HepG2 (cell line): ENCODE measurements at regions not wholly inside any gene's neighbourhood (a gene's known extent, or its start where the extent isn't known, plus 50 kb on each side); places are given as distances from the start of the nearest gene placed in this dataset.

Experiments
- CHD4 ChIP-seq: fragments of 200-600 bp; sonication (generic); IDR thresholded peaks from 2 replicates; pipeline ENCODE4 v1.7.0; 2017; ENCODE audit warnings: mild to moderate bottlenecking, low read length, borderline replicate concordance
- GATAD2A ChIP-seq: IDR thresholded peaks from 2 replicates; pipeline ENCODE4 v1.6.1; 2016
- GPN1 ChIP-seq: sonication (generic); formaldehyde crosslinking; IDR thresholded peaks from 2 replicates; pipeline ENCODE4 v1.5.1; 2020; ENCODE audit warnings: missing genetic modification reagents, borderline replicate concordance
- LCORL ChIP-seq, 2 experiments: fragments of 450-650 bp in 1 of 2; sonication (generic) in 1 of 2; formaldehyde crosslinking in 1 of 2; IDR thresholded peaks; 2 replicates each; pipeline versions ENCODE4 v1.5.0 to v1.6.1; 2017 to 2020; ENCODE audit warnings: antibody characterized with exemption in 1 of 2, missing genetic modification reagents in 1 of 2
- MAF1 ChIP-seq: sonication (generic); formaldehyde crosslinking; IDR thresholded peaks from 2 replicates; pipeline ENCODE4 v1.5.0; 2020; ENCODE audit warnings: missing genetic modification reagents, borderline replicate concordance
- MBNL3 ChIP-seq: fragments of 250-450 bp; sonication (Bioruptor Pico); conservative IDR thresholded peaks from 2 replicates; pipeline ENCODE4 v1.8.0; 2022; ENCODE audit warnings: mild to moderate bottlenecking, inconsistent platforms
- MIER3 ChIP-seq: IDR thresholded peaks from 2 replicates; pipeline ENCODE4 v1.6.1; 2016; ENCODE audit warnings: missing compliant biosample characterization, borderline replicate concordance
- MTA1 ChIP-seq: sonication (generic); formaldehyde crosslinking; IDR thresholded peaks from 2 replicates; pipeline ENCODE4 v1.4.0; 2020; ENCODE audit warnings: missing genetic modification reagents, mild to moderate bottlenecking, borderline replicate concordance
- MXI1 ChIP-seq: IDR thresholded peaks from 3 replicates; pipeline ENCODE4 v1.6.1; 2012; ENCODE audit warnings: low read depth, low read length, inconsistent platforms, borderline replicate concordance
- NCOA2 ChIP-seq: sonication (generic); formaldehyde crosslinking; IDR thresholded peaks from 2 replicates; pipeline ENCODE4 v1.8.0; 2022; ENCODE audit warnings: inconsistent platforms
- PAWR ChIP-seq: sonication (generic); formaldehyde crosslinking; IDR thresholded peaks from 2 replicates; pipeline ENCODE4 v1.4.0; 2020; ENCODE audit warnings: missing genetic modification reagents, mild to moderate bottlenecking, borderline replicate concordance
- YY1 ChIP-seq: IDR thresholded peaks from 2 replicates; pipeline ENCODE4 v1.6.1; 2011; ENCODE audit warnings: low read length, low read depth, moderate library complexity, mild to moderate bottlenecking; ENCODE audit not compliant: insufficient read depth, insufficient replicate concordance
- ZNF124 ChIP-seq: sonication (generic); formaldehyde crosslinking; IDR thresholded peaks from 2 replicates; pipeline ENCODE4 v1.4.0; 2020; ENCODE audit warnings: missing genetic modification reagents
- ZNF282 ChIP-seq: fragments of 450-650 bp; IDR thresholded peaks from 2 replicates; pipeline ENCODE4 v1.6.1; 2018; ENCODE audit not compliant: partially characterized antibody
- ZNF558 ChIP-seq: sonication (generic); formaldehyde crosslinking; IDR thresholded peaks from 2 replicates; pipeline ENCODE4 v1.9.0; 2022; ENCODE audit warnings: mild to moderate bottlenecking, missing genetic modification reagents, borderline replicate concordance
- ZNF724P ChIP-seq: sonication (generic); formaldehyde crosslinking; IDR thresholded peaks from 2 replicates; pipeline ENCODE4 v1.8.0; 2022; ENCODE audit warnings: missing genetic modification reagents, borderline replicate concordance
- TF ChIP-seq, protein P1 (sequence below): sonication (generic); formaldehyde crosslinking; conservative IDR thresholded peaks from 2 replicates; pipeline ENCODE4 v1.4.0; 2020; ENCODE audit warnings: missing genetic modification reagents
- TF ChIP-seq, protein P2 (sequence below): sonication (generic); formaldehyde crosslinking; IDR thresholded peaks from 2 replicates; pipeline ENCODE4 v1.5.1; 2020; ENCODE audit warnings: mild to moderate bottlenecking, missing genetic modification reagents
- TF ChIP-seq, protein P3 (sequence below): sonication (generic); formaldehyde crosslinking; IDR thresholded peaks from 2 replicates; pipeline ENCODE4 v1.8.0; 2022; ENCODE audit warnings: missing genetic modification reagents, mild to moderate bottlenecking, moderate library complexity, borderline replicate concordance

DNA sequence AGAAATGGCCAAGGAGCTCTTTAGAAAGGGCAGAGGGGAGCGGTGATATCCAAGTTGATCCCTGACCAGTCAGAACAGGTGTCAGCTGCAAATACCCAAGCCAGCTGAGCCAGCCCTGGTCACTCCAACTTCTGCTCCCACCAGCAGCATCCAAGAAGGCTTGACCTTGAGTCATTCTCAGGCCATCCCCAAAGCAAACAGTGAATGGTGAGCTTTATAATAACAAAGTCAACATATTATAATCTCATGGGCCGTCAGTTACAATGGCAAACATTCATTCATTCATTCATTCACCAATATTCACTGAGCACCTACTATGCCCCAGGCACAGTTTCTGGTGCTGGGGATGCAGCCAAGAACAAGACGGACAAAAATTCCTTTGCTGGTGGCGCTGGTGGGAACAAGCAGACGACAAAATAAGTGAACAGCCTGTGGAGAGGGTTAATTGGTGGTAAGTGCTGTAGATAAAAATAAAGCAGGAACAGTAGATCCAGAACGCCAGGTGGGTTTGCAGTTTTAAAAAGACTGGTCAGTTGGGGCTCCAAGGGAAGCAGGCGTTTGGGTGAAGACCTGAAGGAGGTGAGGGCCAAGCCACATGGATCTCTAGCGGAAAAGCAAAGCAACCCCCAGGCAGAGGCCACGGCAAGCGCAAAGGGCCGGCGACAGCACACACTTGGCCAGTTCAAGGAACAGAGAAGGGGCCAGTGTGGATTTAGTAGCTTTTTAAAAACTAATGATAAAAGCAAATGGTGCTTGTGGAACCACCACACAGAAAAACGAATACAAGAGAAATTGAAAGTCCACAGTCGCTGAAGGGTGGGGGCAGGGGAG lies 131.8 kb upstream of the PTPN1 start (continued):
- TF ChIP-seq, protein P1, sequence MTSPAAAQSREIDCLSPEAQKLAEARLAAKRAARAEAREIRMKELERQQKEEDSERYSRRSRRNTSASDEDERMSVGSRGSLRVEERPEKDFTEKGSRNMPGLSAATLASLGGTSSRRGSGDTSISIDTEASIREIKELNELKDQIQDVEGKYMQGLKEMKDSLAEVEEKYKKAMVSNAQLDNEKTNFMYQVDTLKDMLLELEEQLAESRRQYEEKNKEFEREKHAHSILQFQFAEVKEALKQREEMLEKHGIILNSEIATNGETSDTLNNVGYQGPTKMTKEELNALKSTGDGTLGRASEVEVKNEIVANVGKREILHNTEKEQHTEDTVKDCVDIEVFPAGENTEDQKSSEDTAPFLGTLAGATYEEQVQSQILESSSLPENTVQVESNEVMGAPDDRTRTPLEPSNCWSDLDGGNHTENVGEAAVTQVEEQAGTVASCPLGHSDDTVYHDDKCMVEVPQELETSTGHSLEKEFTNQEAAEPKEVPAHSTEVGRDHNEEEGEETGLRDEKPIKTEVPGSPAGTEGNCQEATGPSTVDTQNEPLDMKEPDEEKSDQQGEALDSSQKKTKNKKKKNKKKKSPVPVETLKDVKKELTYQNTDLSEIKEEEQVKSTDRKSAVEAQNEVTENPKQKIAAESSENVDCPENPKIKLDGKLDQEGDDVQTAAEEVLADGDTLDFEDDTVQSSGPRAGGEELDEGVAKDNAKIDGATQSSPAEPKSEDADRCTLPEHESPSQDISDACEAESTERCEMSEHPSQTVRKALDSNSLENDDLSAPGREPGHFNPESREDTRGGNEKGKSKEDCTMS = 0 out of 2 replicates have a peak, but pooled peaks have one; percentile 33
- TF ChIP-seq MTA1 (CRISPR knock-in tag) = 0 out of 2 replicates have a peak, but pooled peaks have one; percentile 22
- TF ChIP-seq LCORL (IDR thresholded peaks at IDR 0.05) = no peak
- TF ChIP-seq LCORL (CRISPR knock-in tag; IDR thresholded peaks at IDR 0.05) = 0 out of 2 replicates have a peak, but pooled peaks have one; percentile 19
- no peak for TF ChIP-seq MBNL3
- no peak for TF ChIP-seq ZNF558 (CRISPR knock-in tag)
- no peak for TF ChIP-seq MXI1
- no peak for TF ChIP-seq ZNF724P
- no peak for TF ChIP-seq MAF1
- TF ChIP-seq, protein P2, sequence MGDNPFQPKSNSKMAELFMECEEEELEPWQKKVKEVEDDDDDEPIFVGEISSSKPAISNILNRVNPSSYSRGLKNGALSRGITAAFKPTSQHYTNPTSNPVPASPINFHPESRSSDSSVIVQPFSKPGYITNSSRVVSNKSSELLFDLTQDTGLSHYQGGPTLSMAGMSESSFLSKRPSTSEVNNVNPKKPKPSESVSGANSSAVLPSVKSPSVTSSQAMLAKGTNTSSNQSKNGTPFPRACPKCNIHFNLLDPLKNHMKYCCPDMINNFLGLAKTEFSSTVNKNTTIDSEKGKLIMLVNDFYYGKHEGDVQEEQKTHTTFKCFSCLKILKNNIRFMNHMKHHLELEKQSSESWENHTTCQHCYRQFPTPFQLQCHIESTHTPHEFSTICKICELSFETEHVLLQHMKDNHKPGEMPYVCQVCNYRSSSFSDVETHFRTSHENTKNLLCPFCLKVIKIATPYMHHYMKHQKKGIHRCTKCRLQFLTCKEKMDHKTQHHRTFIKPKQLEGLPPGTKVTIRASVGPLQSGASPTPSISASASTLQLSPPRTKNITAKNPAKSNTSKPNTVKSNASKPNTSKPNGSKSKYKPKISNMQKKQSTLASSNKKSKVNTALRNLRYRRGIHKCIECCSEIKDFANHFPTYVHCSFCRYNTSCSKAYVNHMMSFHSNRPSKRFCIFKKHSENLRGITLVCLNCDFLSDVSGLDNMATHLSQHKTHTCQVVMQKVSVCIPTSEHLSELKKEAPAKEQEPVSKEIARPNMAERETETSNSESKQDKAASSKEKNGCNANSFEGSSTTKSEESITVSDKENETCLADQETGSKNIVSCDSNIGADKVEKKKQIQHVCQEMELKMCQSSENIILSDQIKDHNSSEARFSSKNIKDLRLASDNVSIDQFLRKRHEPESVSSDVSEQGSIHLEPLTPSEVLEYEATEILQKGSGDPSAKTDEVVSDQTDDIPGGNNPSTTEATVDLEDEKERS (CRISPR knock-in tag) = no peak
- no peak for TF ChIP-seq ZNF124 (CRISPR knock-in tag)
- no peak for TF ChIP-seq PAWR (CRISPR knock-in tag)
- TF ChIP-seq ZNF282 = no peak
- TF ChIP-seq GATAD2A = peak; percentile 58; the same call in 1 of the 2 replicates
- TF ChIP-seq MIER3 = no peak
- TF ChIP-seq, protein P3, sequence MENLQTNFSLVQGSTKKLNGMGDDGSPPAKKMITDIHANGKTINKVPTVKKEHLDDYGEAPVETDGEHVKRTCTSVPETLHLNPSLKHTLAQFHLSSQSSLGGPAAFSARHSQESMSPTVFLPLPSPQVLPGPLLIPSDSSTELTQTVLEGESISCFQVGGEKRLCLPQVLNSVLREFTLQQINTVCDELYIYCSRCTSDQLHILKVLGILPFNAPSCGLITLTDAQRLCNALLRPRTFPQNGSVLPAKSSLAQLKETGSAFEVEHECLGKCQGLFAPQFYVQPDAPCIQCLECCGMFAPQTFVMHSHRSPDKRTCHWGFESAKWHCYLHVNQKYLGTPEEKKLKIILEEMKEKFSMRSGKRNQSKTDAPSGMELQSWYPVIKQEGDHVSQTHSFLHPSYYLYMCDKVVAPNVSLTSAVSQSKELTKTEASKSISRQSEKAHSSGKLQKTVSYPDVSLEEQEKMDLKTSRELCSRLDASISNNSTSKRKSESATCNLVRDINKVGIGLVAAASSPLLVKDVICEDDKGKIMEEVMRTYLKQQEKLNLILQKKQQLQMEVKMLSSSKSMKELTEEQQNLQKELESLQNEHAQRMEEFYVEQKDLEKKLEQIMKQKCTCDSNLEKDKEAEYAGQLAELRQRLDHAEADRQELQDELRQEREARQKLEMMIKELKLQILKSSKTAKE (CRISPR knock-in tag) = no peak
- no peak for TF ChIP-seq CHD4
- TF ChIP-seq NCOA2 = no peak
- no peak for TF ChIP-seq YY1
- no peak for TF ChIP-seq GPN1 (CRISPR knock-in tag)
